GM18502 (cell line): ENCODE measurements at regions not wholly inside any gene's neighbourhood (a gene's known extent, or its start where the extent isn't known, plus 50 kb on each side); places are given as distances from the start of the nearest gene placed in this dataset.
A peak's percentile ranks its signal among the peaks of the same experiment; 100 is the strongest.

Experiments
- ATAC-seq: cut with Tn5 transposase; IDR thresholded peaks from one replicate; pipeline ENCODE4 v1.9.1; 2021; ENCODE audit warnings: mild to moderate bottlenecking; ENCODE audit not compliant: unreplicated experiment, poor library complexity

DNA sequence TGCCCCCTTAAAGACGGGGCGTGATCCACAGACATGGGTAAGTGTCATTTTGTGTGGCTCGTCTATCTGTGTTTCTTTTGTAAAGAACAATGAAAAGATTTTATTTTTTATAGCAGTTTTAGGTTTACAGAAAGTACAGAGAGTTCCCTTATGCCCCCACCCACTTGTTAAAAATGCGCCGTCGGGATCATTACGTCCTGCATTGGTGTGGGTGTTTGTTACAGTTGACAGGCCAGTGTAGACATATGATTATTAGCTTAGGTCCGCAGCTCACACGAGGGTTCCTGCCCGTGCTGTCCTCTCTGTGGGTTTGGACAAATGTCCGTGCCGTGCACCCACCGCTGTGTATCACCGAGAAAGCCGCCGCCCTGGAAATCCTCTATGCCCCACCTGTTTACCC is 50.5 kb downstream of the RGS12 start:
- no peak for ATAC-seq

DNA sequence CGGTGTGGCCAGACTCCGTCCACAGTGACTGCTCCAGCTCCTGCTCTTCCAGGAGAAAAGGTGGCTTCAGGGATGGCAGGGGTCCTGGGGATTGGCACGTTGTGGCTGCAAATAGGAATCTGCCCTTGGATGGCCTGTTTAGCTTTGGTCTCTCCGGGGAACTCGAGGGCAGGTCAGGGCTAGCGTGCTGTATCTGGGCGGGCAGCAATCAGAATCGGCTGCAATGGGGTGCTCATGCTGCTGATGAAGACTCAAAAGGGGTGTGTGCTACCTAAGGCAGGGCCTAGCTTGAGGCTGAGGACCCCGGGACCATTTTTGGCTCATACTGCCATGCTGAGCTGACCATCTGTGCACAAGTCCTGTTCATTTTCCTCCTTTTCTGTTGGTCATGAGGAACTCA is 51.3 kb downstream of the RGS12 start:
- ATAC-seq: no peak

DNA sequence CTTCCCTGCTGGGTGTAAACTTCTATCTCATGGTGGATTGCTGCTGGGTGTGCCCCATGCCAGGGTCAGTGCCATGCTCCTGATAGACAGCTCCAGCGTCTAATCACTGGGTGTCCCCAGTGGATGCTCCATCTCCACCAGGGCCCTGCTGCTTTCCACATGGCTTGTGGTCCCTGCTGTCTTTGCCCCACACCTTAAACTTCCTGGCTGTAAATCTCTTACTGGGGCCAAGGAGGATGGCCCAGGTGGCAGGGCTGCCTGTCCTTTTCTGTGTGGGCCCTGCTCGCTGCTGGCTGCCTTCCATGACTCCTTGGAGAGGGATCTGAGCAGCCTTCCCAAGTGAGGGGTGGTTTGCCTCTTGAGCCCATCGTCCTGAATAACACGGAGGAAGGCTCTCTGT is 51.8 kb downstream of the RGS12 start:
- ATAC-seq: no peak

DNA sequence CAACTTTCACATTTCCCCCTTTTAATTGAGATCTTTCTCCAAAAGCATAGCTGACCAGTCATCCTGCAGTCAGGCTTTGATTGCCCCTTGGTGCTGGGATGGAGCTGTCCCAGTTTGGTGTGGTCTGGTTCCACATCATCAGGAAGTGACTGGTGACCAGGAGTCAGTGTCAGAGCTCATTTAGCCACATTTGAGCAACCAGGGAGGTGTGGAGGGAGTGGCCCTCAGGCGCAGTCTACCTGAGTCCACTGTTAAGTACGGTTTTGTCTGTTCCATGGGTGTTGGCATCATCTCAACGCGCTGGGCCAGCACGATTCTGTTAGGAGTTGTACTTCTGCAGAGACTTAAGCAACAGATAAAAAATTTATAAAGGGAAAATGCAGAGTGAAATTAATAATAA is 52.6 kb downstream of the RGS12 start:
- ATAC-seq: no peak

DNA sequence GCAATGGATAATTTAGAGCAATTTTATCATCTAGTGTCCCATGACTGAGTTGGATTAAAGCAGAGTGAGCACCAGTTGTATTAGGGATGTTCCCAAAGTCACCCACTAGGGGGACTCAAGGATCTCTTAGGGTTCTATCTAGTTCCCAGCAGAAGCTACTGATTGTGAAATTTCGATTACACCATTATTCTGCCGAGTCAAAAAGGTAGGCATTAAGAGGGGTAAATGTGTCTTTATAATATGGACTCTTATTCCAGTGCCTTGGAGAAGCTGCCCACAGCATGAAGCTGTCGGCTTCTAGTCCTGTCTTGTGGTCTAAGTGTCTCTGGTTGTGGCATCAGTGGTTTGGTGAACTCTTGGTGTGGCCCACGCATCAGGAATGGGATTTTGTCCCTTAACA is 53.3 kb downstream of the RGS12 start:
- peak; percentile 64 for ATAC-seq

DNA sequence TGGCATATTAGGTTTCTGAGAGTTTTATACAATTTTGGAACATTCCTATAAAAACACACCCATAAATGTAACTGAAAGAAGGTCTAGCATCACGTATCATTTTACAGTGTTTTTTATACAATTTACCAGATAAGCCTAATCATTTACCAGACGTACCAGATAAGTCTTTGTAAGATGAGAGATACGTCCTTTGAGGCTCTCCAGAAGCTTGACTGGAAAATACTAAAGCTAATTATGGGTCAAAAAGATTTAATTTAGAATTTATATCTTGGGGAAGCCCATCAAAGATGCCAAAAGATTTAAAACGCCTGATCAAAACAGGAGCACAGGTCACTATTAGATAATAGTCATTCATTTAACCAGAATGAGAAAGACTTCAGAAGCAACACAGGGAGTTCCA is 55.0 kb downstream of the RGS12 start:
- no peak for ATAC-seq

DNA sequence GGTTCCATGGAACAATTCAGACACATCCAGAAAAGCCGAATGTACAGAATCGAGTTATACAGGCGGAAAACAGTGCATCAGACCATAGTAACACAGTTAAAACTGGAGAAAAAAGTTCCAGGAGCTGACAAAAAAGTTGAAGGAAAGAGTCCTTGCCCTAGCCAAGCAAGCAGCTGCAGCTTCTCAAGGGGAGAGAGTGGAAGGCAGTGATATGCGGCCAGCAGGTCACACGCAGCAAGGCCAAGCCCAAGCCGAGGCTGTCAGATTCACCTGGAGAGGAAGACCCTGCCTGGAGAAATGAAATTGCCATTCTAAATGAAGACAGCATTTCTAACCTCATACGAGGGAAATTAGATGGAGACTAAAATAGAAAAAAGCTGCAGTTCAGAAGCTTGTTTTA is 55.8 kb downstream of the RGS12 start:
- ATAC-seq: no peak

DNA sequence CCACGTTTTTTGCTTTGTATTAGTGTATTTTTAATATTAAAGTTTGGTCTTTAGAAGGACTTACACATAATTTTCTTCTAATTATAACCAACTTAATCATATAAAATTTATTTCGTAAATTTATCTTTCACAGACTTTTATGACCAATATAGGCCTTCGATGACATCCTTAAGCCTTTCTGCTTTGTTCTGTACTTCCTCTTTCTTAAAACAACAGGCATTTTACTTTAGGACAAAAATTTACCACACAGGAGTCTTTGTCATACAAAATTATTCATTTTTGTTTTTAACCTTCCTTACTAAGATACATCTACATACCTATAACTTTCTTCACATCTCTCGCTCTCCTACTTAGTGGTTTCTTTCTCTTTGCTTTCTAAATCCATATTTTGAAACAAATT is 56.3 kb downstream of the RGS12 start:
- no peak for ATAC-seq

DNA sequence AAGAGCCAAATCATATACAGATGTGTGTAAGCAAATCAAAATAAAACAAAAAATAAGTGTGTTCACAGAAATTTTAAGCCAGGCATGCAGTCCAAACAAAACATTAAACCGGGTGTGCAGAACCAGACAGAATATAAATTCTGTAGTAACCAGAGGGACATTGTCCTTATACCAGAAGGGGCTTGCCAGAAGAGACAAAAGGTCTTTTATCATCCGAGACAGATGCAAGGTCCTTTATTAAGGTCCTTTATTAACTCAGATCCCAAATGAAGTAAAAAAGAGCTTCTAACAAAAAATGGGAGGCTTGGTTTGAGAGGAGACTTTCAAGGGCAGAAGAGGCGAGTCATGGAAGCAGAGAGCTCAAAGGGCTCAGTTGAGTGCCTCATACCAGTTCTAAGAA is 59.2 kb downstream of the RGS12 start:
- ATAC-seq: no peak

DNA sequence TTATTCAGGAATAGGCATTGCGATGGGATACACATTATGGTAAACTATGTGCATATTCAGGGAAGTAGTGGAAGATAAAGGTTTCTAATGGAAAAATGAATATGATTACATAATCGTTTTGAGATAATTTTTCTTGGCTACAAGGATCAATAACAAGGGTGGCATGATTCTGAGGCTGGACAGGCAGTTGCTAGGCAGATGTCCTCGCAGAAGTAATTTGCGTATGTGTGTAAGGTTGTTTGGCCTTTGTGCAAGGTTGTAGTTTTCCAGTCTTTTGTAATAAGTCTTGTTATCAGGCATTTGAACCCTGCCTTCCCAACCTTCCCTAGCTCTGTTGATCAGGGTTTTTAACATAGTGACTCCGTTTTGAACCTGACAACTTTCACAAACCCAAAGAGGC is 59.7 kb downstream of the RGS12 start:
- ATAC-seq: no peak

DNA sequence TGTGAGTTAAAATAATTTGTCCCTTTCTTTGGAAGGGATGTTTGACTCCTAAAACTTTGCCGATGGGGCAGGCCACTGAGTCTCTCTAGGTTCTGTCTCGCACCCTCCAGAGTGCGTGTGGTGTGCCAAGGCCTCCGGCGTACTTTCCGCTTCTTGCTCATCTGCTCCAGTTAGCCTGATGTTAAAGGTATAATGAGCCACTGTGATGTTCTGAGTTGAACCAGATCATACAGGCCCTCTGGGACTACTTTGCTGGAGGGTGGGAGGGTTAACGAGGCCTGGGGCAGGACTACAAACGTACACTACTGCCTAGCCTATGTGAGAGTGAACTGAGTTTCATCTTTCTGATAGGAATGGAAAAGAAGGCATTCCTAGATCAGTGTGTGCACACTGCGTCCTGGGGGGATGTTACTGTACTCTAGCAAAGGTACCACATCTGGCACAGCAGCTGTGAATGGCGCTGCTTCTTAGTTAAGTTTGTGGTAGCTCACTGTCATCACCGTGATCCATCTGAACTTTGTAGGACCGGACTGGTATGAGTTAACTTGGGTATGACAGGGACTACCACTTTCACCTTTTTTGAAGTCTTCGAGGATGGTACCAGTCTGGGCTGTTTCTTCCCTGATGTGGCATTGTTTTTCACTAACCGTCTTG is 60.2 kb downstream of the RGS12 start:
- ATAC-seq: no peak

DNA sequence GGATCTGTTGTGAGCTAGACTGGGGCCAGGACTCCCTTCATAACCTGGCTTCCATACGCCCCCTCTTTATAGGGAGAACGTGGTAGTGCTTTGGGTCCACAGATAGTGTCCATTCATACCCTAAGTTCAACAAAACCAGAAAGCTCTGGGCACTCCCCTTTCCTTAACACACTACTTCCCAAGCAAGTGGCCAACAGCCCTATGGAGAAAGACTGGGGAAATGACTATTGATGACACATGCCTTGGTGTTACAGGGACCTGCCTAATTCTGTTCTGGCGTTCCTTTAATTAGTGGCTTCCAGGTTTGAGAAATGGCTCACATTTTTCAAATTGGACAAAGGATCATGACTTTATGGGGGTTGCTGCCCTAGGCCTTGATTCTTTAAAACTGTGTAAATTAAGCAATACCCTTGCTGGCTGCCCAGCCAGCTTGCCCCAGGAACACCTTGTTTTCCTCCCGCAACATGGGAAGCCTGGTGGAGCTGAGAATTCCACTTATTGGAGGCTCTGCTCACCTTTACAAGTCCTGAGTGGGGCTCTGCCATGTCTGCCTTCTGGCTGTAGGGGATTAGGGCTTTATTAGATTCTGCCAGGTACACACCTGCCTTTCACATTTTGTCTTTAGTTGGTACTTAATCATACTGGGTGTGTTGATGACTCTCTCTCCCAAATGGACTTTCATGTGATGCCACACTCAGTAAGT is 61.1 kb downstream of the RGS12 start:
- no peak for ATAC-seq

DNA sequence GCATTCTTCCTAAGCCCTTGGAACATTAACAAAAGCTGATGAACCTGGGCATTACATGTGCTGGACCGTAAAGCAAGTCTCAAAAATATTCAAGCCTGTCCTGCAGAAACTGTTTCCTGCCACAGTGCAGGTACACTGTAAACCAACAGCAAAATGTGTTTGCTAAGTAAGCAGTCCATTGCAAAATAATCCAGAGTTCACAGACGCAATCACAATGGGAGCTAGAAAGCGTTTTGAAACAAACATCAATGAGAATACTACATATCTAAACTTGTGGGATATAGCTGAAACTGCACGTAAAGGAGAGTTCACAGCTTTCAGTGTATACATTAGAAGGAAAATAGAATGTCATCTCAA is 61.6 kb downstream of the RGS12 start:
- no peak for ATAC-seq

DNA sequence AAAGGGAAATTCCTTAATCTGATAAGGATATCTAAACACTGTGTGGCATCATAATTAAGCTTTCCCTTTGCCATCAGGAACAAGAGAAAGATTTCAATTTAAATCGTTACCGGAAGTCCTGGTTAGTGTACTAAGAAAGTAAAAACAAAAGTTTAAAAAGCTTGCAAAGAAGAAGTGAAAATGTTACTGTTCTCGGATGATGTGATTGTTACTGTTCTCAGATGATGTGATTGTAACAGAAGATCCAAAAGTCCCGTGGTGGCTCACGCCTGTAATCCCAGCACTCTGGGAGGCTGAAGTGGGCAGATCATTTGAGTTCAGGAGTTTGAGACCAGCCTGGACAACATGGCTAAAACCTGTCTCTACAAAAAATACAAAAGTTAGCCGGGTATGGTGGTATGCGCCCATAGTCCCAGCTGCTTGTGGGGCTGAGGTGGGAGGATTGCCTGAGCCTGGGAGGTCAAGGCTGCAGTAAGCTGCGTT is 62.5 kb downstream of the RGS12 start:
- peak; percentile 78 for ATAC-seq

DNA sequence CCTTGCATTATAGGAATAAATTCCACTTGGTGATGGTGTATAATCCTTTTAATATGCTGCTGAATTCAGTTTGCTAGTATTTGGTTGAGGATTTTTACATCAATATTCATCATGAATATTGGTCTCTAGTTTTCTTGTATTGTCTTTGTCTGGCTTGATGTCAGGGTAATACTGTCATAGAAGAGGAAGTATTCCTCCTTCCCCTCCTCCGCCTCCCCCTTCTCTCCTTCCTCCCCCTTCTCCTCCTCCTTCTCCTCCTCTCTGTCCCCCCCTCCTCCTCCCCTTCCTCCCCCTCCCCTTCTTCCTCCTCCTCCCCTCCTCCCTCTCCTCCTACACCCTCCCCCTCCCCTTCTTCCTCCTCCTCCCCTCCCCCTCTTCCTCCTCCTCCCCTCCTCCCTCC is 65.8 kb downstream of the RGS12 start:
- ATAC-seq: no peak

DNA sequence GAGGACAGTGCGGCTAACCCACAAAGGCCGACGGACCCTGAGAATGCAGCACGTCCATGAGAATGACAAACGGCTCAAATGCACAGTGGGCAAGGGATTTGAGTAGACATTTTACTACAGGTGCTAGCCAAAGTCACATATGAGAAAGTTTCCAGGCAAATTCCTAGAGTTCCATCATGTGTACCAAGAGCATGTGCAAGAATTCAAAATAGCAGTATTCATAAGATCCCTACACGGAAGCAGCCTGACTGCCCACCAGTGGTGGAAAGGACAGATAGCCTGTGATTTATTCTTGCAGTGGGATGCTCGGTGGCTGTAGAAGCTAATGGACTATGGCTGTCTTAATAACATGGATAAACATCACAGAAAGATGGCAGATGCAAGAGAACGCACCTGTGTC is 68.0 kb downstream of the RGS12 start:
- ATAC-seq: no peak

DNA sequence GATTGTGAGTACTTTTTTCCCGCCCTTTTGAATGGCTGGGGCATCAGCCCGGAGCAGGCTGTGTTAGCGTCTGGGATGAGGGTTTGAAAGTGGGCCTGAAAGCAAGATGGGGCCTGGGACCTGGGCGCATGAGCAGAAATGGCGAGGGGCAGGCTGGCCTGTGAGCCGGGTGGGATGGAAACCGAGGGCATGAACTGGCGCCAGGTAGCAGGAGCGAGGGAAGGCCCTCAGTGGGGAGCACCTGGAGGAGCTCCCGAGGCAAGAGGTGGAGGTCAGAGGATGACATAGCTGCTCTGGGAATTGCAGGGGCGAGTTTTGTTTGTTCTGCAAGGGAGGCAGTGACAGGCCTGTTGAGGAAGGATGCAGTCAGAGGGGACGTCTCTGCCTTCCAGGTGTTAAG is 68.6 kb downstream of the RGS12 start:
- ATAC-seq: no peak

DNA sequence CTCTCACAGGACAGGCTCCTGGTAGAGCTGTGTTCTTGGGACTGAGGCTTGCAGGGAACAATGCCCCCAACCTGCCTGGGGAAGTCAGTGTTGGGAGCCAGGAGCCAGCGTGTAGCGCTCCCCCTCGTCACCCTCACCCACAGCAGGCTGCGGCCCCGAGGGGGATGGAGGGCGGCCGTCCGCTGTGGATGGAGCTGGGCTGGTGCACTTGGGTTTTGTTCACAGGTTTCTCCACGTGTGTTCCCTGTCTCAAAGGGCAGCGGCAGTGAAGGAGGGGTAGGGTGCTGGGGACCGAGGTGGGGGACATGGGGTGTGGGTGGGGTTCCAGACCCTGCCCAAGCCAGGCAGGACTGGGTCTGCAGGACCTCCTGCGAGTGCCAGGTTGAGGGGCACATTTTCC is 69.1 kb downstream of the RGS12 start:
- ATAC-seq: no peak

DNA sequence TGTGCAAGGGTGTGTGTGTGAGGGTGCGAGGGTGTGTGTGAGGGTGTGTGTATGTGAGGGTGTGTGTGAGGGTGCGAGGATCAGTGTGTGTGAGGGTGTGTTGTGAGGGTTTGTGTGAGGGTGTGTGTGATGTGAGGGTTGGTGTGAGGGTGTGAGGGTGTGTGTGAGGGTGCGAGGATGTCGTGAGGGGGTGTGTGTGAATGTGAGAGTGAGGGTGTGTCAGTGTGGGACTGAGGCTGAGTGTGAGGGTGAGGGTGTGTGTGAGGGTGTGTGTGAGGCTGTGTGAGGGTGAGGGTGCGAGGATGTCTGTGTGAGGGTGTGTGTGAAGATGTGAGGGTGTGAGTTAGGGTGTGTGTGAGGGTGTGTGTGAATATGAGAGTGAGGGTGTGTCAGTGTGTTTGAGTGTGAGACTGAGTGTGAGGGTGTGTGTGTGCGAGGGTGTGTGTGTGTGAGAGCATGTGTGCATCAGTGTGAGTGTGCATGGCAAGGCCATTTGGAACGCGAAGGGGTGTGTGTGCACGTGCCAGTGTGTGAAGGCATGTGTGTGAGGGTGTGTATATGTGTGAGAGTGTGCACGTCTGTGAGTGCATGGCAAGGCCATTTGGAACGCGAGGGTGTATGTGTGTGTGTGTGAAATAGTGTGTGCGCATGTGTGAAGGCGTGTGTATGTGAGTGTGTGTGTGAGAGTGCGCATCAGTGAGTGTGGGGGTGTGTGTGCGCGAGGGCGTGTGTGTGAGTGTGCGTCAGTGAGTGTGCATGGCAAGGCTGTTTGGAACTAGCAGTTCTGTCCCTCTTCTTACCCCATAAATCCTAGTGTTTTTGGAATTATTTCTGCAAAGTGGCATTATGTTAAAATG is 69.8 kb downstream of the RGS12 start:
- ATAC-seq: no peak

DNA sequence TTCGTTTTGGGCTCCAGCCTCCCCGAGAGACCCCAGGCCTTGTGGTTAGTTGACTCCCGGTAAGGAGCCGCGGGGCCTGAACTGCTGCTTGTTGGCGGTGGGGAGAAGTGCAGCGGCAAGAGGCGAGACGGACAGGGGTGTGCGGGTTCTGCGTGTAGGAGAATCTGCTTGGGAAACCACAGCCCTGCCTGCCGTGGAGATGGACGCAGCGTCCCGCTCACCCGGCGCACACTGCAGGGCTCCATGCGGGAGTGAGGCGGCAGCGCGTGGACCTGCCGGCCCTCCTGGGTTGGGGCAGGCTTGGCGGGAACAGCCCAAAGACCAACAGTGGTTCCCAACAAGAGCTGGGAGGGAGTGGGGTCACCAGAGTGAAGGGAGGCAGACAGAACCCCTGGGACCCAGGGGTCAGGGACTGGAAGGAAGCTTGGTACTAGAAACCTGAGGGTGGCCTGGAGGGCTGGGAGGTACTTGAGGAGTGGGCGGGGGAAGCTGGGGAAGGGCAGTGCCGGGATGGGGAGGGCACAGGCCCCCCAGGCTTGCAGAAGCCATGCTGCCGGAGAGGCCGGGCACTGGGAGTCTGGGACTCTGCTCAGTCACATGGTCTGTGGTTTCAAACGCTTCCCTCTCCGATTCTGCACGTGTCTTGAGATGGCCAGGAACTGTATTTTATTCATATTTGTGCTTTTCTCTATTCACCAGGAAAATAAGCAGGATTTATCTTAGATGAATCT is 70.8 kb downstream of the RGS12 start:
- ATAC-seq: no peak

DNA sequence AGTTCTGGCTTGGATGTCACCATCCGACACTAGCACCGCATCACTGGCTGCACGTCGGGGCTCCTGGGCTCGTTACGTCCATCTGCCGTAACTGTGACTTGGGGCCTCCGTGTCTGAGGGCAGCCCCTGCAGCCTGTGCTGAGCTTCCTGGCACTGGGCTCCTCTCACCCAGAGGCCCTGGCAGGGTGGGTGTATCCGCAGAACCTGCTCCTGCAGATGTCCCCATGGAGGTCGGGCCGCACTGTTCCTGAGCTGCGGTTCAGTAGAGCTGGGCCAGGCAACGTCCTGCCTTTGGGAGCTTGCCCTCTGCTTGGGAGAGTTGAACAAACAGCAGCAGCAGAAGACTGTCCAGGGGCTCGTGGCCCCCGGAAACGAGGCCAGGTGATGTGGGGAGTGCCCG is 71.4 kb downstream of the RGS12 start:
- ATAC-seq: no peak
